HUES48 (cell line): ENCODE measurements at regions not wholly inside any gene's neighbourhood (a gene's known extent, or its start where the extent isn't known, plus 50 kb on each side); places are given as distances from the start of the nearest gene placed in this dataset.

ENCODE experiments used
- H3K27ac ChIP-seq: one replicate; pipeline ENCODE4 v1.7.0; 2013; ENCODE audit warnings: low read depth, low read length, inconsistent platforms
- H3K27me3 ChIP-seq: 2 replicates; pipeline ENCODE4 v1.6.1; 2013; ENCODE audit warnings: mild to moderate bottlenecking, low read length; ENCODE audit not compliant: control insufficient read depth, insufficient read depth
- H3K36me3 ChIP-seq: 2 replicates; pipeline ENCODE4 v1.6.1; 2013; ENCODE audit warnings: low read length; ENCODE audit not compliant: control insufficient read depth, insufficient read depth
- H3K4me1 ChIP-seq: 2 replicates; pipeline ENCODE4 v1.6.1; 2013; ENCODE audit warnings: mild to moderate bottlenecking, low read length; ENCODE audit not compliant: control insufficient read depth, insufficient read depth
- H3K4me3 ChIP-seq: 2 replicates; pipeline ENCODE4 v1.5.1; 2013; ENCODE audit warnings: mild to moderate bottlenecking, low read depth, low read length
- H3K9ac ChIP-seq: 2 replicates; pipeline ENCODE4 v1.6.1; 2013; ENCODE audit warnings: mild to moderate bottlenecking, low read depth, low read length, moderate library complexity
- H3K9me3 ChIP-seq: 2 replicates; pipeline ENCODE4 v1.6.1; 2013; ENCODE audit warnings: low read length; ENCODE audit not compliant: control insufficient read depth, insufficient read depth

DNA sequence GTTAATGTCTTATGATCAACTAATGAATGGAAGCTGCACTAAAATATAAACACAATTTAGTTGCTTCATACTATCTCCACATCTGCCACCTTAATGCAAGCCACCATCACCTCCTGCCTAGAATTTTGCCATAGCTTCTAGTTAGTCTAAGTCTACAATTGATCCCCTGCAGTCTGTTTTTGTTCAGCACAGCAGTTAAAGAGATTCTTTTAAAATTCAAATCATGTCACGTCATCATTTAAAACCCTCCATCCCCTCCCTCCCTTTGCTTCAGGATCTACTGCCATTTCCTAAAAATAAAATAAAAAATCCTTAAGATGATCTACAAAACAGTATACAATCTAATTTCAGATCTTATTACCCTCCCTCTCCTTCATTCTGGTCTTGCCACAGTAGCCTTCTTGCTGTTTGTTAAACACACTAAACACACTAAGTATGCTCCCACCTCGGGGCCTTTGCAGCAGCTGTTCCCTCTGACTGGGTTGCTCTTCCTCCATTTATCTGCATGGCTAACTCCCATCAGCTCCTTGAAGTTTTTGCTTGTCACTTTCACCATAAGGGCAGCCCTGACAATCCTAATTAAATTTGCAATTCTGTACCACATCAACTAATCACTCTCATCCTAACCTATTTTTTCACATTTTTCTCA, 97.0 kb upstream of the FOXP2 start:
- Histone ChIP-seq H3K9me3 (no peaks in the 10 kb centered on the region), H3K27me3 (no peaks in the 10 kb centered on the region), H3K36me3 (no peaks in the 10 kb centered on the region), H3K4me3 (no peak overlapping the region), H3K4me1 (peaks cover 5% of the 10 kb centered on the region; the same call in 1 of the 2 replicates), H3K27ac (peak overlapping the region; percentile 44), H3K9ac (no peak overlapping the region)

DNA sequence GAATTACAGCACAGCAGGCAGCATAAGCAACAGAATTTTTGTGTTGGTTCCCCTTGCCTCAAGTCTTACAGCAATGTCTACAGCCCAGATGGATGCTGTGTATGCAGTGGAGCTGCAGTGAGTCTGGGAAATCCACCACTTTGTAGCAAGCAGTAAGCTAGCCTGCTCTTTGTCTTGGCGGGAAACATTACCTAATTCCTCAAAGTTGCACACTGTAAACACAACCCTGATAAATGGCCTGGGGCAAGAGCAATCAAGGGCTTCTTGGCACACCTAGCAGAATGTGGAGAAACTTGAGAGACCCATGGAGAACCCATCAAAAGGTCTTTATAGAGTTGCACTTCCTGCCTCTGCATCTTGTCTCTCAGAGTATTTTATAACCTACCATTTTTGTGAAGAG, 102.0 kb upstream of the FOXP2 start:
- Histone ChIP-seq H3K36me3 (no peaks in the 10 kb centered on the region), H3K27ac (no peak overlapping the region), H3K9ac (no peak overlapping the region), H3K27me3 (no peaks in the 10 kb centered on the region), H3K4me1 (peaks cover 5% of the 10 kb centered on the region; the same call in 1 of the 2 replicates), H3K4me3 (no peak overlapping the region), H3K9me3 (no peaks in the 10 kb centered on the region)

DNA sequence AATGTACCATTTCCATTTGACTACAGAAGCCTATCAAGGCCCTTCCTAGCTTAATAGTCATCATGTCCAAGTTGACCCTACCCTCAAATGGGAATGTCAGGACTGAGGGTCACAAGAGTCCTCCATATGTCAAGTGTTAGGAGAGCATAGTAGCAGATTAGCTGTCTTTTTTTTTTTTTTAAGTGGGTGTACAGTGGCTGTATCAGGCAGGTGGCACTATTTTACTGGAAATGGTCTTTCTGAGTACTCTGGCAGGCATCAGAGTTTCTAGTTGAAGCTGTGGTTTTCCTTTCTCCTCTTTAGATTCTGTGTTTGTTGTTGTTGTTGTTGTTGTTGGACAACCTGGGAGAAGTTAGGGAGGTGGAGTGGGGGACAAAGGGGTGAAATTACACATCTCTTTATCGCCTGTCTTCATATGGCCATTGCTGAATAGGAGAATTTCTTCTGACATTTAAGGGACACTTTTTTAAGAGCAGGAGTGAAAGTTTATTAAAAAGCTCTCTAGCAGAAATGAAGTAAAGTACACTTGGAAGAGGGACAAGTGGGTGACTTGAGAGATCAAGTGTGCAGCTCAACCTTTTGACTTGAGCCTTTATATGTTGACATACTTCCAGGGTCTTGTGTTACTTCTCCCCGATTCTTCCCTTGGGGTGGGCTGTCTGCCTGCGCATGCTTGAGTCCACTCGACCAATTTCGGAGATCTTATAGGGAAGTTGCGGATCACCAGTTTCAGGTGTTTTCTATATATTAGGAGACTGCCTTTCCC, 104.1 kb upstream of the FOXP2 start:
- Histone ChIP-seq H3K9me3 (no peaks in the 10 kb centered on the region), H3K27me3 (no peaks in the 10 kb centered on the region), H3K27ac (no peak overlapping the region), H3K4me1 (no peaks in the 10 kb centered on the region), H3K4me3 (no peak overlapping the region), H3K36me3 (no peaks in the 10 kb centered on the region), H3K9ac (no peak overlapping the region)

DNA sequence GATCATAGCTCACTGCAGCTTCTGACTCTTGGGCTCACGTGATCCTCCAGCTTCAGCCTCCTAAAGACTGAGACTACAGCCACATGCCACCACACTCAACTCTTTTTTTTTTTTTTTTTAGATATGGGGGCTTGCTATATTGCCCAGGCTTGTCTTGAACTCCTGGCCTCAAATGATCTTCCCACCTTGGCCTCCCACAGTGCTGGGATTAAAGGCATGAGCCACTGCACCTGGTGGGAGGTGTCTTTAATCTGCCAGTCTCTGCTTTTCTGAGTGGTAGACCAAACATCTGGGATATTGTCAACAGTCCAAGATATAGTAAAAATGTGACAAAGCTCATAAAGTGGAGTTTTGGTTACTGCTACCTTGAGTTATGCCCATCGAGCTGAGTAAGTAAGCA, 104.9 kb upstream of the FOXP2 start:
- no peaks in the 10 kb centered on the region for H3K36me3 ChIP-seq
- H3K9me3 ChIP-seq, result no peaks in the 10 kb centered on the region
- H3K4me3 ChIP-seq, result no peak overlapping the region
- no peak overlapping the region for H3K9ac ChIP-seq
- H3K4me1 ChIP-seq, result no peaks in the 10 kb centered on the region
- H3K27me3 ChIP-seq, result no peaks in the 10 kb centered on the region
- H3K27ac ChIP-seq, result no peak overlapping the region

DNA sequence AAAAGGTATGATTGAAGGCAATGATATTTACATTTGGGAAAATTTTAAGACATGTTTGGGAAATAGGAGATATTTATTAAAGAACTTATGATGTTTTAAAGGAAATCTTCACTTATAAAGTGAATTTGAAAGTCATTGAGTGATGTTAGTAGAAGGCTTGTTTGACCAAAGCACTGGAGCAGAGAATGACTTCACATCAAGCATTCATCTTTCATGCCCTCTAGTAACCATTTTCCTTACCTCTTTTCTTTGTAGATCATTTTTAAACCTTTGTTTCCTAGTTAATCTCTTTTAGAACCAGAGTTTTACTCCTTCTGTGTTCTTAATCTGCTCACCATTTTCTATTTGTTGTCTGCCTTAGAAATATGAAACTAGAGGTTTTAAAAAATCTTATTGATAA, 111.3 kb upstream of the FOXP2 start:
- Histone ChIP-seq H3K9me3 (no peaks in the 10 kb centered on the region), H3K9ac (no peak overlapping the region), H3K4me1 (no peaks in the 10 kb centered on the region), H3K4me3 (no peak overlapping the region), H3K36me3 (no peaks in the 10 kb centered on the region), H3K27me3 (no peaks in the 10 kb centered on the region), H3K27ac (no peak overlapping the region)

DNA sequence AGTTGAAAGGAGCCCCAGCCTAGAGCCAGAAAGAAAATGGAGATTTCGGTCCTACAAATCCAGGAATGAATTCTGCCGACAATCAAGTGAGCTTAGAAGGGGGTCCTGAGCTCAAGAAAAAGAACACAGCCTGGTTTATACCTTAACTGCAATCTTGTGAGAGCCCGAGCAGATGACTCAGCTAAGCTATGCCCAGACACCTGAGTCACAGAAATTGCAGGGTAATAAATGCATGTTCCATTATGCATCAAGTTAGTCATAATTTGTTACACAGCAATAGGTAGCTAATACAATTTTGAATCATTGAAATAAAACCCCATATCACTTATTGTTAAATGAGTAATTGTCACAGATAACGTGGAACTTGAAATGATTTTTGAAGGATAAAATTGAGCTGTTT, 111.8 kb upstream of the FOXP2 start:
- no peak overlapping the region for H3K9ac ChIP-seq
- H3K4me1 ChIP-seq, result no peaks in the 10 kb centered on the region
- H3K4me3 ChIP-seq, result no peak overlapping the region
- no peaks in the 10 kb centered on the region for H3K27me3 ChIP-seq
- no peaks in the 10 kb centered on the region for H3K9me3 ChIP-seq
- H3K27ac ChIP-seq, result no peak overlapping the region
- H3K36me3 ChIP-seq, result no peaks in the 10 kb centered on the region

DNA sequence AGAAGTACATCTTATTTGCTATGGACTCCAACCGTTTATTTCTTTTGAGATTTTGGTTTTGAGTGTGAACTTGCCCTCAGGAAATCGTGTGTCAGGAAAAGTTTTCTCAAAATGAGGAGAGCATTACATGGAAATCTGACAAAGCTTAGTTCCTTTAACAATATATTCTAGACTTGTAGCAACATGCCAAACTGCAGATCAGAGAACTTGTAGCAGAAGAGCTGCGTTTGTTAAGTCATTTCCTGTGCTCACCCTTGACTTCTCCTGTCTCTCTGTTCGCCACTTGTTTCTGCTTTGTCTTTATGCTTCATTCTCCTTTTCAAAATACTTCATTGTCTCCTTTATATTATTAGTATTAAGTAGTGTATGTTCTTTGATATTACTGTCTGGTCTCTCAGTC, 116.6 kb upstream of the FOXP2 start:
- H3K4me1 ChIP-seq, result no peaks in the 10 kb centered on the region
- no peak overlapping the region for H3K4me3 ChIP-seq
- H3K9ac ChIP-seq, result no peak overlapping the region
- no peak overlapping the region for H3K27ac ChIP-seq
- no peaks in the 10 kb centered on the region for H3K36me3 ChIP-seq
- H3K9me3 ChIP-seq, result no peaks in the 10 kb centered on the region
- H3K27me3 ChIP-seq, result no peaks in the 10 kb centered on the region

DNA sequence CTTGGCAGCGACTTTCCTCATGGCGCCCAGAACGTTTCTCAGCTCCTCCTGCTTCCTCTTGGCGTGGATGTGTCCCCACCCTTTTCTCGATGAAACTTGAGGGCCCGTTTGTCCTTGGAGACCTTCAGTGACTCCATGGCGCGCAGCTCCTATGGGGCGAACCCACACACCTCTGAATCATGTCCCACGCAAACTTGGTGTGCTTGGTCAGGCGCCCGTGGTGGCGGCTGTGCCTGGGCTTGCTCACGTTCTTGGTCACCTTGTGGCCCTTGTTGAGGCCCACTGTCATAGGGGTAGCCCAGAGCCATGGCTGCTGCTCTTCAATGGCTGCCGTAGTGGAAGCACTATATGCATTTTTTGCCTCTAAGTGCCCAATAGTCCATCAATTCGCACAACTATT, 117.5 kb upstream of the FOXP2 start:
- Histone ChIP-seq H3K36me3 (no peaks in the 10 kb centered on the region), H3K27me3 (no peaks in the 10 kb centered on the region), H3K9me3 (no peaks in the 10 kb centered on the region), H3K4me3 (no peak overlapping the region), H3K27ac (no peak overlapping the region), H3K9ac (no peak overlapping the region), H3K4me1 (no peaks in the 10 kb centered on the region)

DNA sequence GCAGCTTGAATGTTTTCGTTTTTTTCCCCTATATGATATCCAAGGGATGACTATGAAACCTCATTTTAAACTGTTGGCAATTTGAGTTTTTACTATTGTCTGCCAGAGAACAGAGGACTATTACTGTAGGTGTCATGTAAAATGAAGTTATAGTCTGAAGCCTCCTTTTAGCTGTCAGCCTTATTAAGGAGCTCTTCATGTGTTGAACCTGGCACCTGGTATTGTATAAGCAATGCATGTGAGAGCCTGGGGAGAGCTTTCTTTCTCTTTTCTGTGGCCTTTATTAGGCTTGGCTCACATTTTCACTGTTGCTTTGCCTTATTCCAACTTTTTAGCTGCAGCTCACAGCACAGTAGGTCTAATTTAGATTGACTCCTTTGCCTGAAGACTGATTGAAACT, 119.1 kb upstream of the FOXP2 start:
- Histone ChIP-seq H3K36me3 (no peaks in the 10 kb centered on the region), H3K9me3 (no peaks in the 10 kb centered on the region), H3K4me1 (no peaks in the 10 kb centered on the region), H3K27ac (no peak overlapping the region), H3K4me3 (no peak overlapping the region), H3K9ac (no peak overlapping the region), H3K27me3 (no peaks in the 10 kb centered on the region)

DNA sequence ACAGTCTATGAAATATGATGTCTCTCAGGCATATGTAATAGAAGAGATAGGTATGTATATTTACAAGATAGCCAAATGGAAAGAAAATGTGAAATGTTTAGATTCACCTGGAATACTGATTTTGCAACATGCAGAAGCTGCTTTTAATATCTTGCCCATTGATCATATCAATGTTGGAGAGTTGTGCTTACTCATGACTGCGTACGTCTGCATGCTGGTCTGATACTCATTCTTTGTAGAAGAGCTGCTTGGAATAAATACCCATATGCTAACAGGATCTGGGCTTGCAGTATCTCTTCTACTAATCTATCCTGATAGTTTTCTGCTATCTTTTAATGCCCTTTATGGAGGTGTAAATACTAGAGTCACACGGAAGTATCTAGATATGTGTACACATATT, 120.6 kb upstream of the FOXP2 start:
- no peak overlapping the region for H3K9ac ChIP-seq
- no peak overlapping the region for H3K27ac ChIP-seq
- H3K36me3 ChIP-seq, result no peaks in the 10 kb centered on the region
- H3K4me1 ChIP-seq, result no peaks in the 10 kb centered on the region
- no peak overlapping the region for H3K4me3 ChIP-seq
- H3K9me3 ChIP-seq, result no peaks in the 10 kb centered on the region
- no peaks in the 10 kb centered on the region for H3K27me3 ChIP-seq

DNA sequence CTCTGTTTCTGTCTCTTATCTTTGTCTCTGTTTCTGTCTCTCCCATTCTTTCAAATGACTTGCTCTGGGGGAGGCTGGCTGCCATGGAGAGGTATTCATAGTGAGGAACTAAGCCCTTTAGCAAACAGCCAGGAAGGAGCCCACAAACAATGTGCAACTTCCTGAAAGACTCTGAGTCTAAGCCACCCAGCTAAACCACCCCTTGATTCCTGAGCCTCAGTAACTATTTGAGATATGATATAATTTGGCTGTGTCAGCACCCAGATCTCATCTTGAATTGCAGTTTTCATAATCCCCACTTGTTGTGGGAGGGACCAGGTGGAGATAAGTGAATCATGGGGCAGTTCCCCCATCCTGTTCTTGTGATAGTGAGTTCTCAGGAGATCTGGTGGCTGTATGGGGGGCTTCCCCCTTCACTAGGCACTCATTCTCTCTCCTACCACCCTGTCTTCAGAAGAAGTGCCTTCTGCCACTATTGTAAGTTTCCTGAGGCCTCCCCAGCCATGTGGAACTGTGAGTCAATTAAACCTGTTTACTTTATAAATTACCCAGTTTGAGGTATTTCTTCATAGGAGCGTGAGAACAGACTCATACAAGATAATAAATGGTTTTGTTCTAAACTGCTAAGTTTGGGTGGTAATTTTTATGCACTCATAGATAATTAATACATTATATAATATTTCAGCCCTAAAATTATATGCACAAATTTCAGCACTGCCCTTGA, 121.2 kb upstream of the FOXP2 start:
- Histone ChIP-seq H3K4me3 (no peak overlapping the region), H3K36me3 (no peaks in the 10 kb centered on the region), H3K4me1 (no peaks in the 10 kb centered on the region), H3K27me3 (no peaks in the 10 kb centered on the region), H3K27ac (peak overlapping the region; percentile 43), H3K9me3 (no peaks in the 10 kb centered on the region), H3K9ac (no peak overlapping the region)
